ENCODE measurements at regions not wholly inside any gene's neighbourhood (a gene's known extent, or its start where the extent isn't known, plus 50 kb on each side); places are given as distances from the start of the nearest gene placed in this dataset.
"Not testable (repeated sequence)": the region's sequence is repeated elsewhere in the genome, so short reads cannot be mapped to it uniquely, and the experiment has no call there.

- no peak for DNase-seq (ENCODE audit: low read depth)
Observed at GRCh38 chr13:85603735-85604134, 195.5 kb downstream of the SLITRK6 start.

DNA sequence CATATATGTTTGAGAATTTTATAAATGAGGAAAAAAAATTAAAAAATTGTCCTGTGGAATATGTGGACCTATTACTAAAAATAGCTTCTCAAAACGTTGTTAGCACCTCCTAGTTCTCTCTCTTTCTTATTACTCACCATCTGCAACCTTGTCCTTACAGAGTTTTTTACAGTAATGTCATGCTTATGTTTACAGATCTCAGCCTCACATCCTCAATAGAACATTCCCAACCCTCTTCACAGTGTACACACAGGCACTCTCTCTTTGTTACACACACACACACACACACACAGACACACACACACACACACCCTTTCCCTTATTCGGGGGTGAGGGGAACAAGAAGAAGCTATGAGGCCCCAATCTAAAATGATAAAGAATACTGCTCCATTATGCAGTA is 197.7 kb downstream of the SLITRK6 start:
- no peak for DNase-seq (ENCODE audit: low read depth)

- DNase-seq (ENCODE audit: low read depth), result no peak
Observed at GRCh38 chr13:85597790-85598500, 201.3 kb downstream of the SLITRK6 start.

DNA sequence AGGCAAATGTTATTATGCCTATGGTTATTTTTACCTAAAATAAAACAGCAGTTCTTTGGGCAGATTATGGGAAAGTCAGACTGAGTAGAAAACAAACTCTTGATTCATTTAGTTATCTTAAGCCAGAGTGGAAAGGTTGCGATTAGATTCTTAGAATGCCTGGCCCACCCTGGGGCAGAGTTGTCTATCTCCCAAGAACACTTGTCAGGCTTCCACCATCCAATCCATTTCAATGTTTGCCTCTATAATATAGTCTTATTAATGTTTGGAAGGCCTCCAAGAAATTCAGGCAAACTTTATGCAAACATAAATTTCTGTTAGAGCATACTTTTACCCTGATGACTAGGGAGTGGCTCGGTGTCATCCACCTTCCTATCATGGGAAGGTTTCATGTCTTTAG is 207.0 kb downstream of the SLITRK6 start:
- DNase-seq (ENCODE audit: low read depth), result no peak

GRCh38 chr13:85590231-85590931 is 208.8 kb downstream of the SLITRK6 start:
- no peak for DNase-seq (ENCODE audit: low read depth)

GRCh38 chr13:85589021-85589420 is 210.2 kb downstream of the SLITRK6 start:
- no peak for DNase-seq (ENCODE audit: low read depth)

GRCh38 chr13:85588359-85588758 is 210.9 kb downstream of the SLITRK6 start:
- DNase-seq (ENCODE audit: low read depth), result no peak

DNA sequence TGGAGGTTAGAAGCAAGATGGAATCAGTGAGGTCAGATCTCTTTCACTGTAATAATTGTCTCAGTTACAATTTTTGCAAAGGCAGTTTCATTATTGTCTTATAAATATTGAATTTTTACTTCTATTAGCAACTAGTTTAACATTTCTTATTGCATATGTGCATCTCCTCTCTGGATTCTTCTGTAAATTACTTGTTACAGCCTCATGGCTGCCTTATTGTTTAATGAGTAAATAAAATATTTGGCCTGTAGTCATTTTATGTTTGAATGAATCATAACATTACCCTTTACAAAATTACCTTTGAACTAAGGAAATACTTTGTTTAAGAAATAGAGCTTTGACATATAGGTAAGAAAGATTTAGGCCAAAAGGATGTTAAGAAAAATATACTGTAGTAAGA is 212.4 kb downstream of the SLITRK6 start:
- no peak for DNase-seq (ENCODE audit: low read depth)

- no peak for DNase-seq (ENCODE audit: low read depth)
Observed at GRCh38 chr13:85586422-85586831, 212.8 kb downstream of the SLITRK6 start.

GRCh38 chr13:85582890-85583289 is 216.3 kb downstream of the SLITRK6 start:
- no peak for DNase-seq (ENCODE audit: low read depth)

- no peak for DNase-seq (ENCODE audit: low read depth)
Observed at GRCh38 chr13:85575110-85575509, 224.1 kb downstream of the SLITRK6 start.

DNA sequence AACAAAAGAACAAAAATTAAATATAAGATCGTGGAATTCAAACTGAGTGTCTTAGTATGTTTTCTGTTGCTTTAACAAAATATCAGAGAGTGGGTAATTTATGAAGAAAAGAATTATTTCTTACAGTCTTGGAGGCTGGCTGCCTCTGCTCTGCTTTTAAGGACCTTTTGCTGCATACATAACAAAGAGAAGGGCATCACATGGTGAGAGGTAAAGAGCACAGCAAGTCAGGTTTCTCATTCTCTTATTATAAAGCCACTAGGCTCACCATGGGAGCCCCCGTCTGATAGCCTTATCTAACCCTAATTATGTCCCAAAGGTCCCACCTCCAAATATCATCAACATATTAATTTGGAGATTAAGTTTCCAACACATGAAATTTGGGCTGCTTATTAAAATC is 231.3 kb downstream of the SLITRK6 start:
- no peak for DNase-seq (ENCODE audit: low read depth)

- DNase-seq (ENCODE audit: low read depth), result no peak
Observed at GRCh38 chr13:85565652-85566051, 233.6 kb downstream of the SLITRK6 start.

DNA sequence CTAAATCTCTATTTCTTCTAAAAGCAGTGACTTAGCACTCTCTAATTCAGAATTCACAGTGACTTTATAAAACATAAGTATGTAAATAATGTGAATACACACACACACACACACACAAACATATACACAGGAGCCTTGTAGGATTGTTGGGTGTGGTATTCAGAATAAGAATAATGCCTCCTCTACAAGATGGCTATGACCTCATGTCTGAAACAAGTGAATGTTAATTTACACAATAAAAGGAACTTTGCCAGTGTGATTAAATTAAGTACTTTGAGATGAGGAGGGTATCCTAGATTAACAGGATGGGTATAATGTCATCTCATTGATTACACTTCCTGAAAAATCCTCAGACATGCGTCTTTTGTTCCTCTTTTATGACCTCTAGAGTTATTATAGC is 234.6 kb downstream of the SLITRK6 start:
- no peak for DNase-seq (ENCODE audit: low read depth)

- no peak for DNase-seq (ENCODE audit: low read depth)
Observed at GRCh38 chr13:85562282-85562681, 236.9 kb downstream of the SLITRK6 start.

DNA sequence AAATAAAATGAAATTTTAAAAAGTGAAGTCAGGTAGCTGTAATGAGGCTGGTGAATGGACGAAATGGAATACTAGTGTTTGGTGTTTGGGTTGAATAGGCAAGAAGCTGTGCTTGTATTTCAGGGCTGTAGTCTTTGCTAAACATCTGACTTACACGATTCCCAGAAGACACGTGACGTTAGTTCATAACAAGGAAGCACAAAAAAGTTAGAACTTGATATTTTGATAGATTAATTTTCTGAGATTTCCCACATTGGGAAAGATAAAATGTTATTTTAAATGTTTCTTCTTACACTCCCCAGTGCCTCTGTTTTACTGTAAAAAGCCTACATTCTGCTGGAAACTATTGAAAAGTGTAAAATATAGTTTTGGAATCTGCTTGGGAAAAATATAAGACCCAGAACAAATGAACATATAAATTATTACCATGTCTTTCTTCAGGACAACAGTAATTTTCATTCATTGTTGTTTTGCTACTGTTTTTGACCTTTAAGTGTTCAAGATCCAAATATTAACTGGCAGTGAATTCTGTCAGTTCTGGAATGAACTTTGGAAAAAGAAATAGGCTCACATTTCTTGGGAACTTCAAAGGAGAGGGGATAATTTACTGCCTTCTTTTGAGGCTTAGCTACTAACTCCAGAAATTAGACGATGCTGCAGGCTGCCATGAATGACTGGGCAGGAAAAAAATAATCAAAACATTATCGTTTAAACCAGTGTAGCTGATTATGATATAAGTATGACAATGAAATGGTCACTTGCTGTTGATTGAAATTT is 241.3 kb downstream of the SLITRK6 start:
- no peak for DNase-seq (ENCODE audit: low read depth)

GRCh38 chr13:85551012-85551411 is 248.2 kb downstream of the SLITRK6 start:
- no peak for DNase-seq (ENCODE audit: low read depth)

DNA sequence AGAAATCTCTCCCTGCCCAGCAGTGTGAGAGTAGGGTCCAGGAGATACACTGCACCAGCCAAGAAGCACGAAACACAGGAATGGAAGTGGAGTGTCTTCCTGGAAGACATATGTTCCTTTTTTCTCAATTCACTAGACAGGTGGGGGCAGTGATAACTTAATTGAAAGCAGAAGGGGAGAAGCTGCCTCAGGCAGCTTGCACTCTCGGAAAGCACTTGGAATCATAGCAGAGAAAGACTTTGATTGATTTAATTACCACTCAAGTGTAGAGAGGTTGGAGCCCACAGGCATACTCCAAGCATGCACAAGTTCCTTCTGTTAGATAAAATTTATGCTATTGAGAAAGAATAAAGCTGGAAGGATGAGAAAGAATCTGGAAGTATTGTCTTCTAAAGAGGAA is 249.4 kb downstream of the SLITRK6 start:
- DNase-seq (ENCODE audit: low read depth), result no peak

DNA sequence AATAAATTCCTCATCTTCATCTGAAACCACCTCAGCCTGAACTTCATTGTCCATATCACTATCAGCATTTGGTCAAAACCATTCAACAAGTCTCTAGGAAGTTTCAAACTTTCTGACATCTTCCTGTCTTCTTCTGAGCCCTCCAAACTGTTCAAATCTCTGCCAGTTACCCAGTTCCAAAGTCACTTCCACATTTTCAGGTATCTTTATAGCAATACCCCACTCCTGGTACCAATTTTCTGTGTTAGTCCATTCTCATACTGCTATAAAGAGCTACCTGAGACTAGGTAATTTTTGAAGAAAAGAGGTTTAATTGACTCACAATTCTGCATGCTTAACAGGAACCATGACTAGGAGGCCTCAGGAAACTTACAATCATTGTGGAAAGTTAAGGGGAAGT is 250.4 kb downstream of the SLITRK6 start:
- not testable (repeated sequence) for DNase-seq (ENCODE audit: low read depth)

GRCh38 chr13:85545771-85546170 is 253.4 kb downstream of the SLITRK6 start:
- no peak for DNase-seq (ENCODE audit: low read depth)

GRCh38 chr13:85544756-85545155 is 254.5 kb downstream of the SLITRK6 start:
- DNase-seq (ENCODE audit: low read depth), result no peak

GRCh38 chr13:85543144-85543543 is 256.1 kb downstream of the SLITRK6 start:
- no peak for DNase-seq (ENCODE audit: low read depth)

- DNase-seq (ENCODE audit: low read depth), result no peak
Observed at GRCh38 chr13:85541476-85541875, 257.7 kb downstream of the SLITRK6 start.

Measured in stimulated activated CD8-positive, alpha-beta memory T cell treated with anti-CD3 and anti-CD28 coated beads, Interleukin-4, amount 100 ng/mL, for 24 hours (primary cell).